Thyroid gland (tissue), 4 donors: ENCODE measurements at regions not wholly inside any gene's neighbourhood (a gene's known extent, or its start where the extent isn't known, plus 50 kb on each side); places are given as distances from the start of the nearest gene placed in this dataset.

Experiments used
- CTCF ChIP-seq, 6 experiments: fragments of 200-600 bp in 3 of 6; fragments of 450-650 bp in 3 of 6; sonication (generic) in 3 of 6; IDR thresholded peaks; one replicate each; pipeline ENCODE4 v1.5.1; 2016 to 2019; ENCODE audit warnings: antibody characterized with exemption in 6 of 6, mild to moderate bottlenecking in 2 of 6, inconsistent platforms in 1 of 6, moderate library complexity in 1 of 6
- POLR2A ChIP-seq, 2 donors: fragments of 450-650 bp; IDR thresholded peaks; one replicate each; pipeline ENCODE4 v1.6.1; 2017; ENCODE audit warnings: antibody characterized with exemption in 2 of 2, mild to moderate bottlenecking in 2 of 2, moderate library complexity in 1 of 2

GRCh38 chr3:170651260-170651845 is 65.5 kb upstream of the SLC7A14 start:
- TF ChIP-seq CTCF (IDR thresholded peaks at IDR 0.05), result no peak
- TF ChIP-seq POLR2A (IDR thresholded peaks at IDR 0.05), result no peak
